HepG2 (cell line): ENCODE measurements at regions not wholly inside any gene's neighbourhood (a gene's known extent, or its start where the extent isn't known, plus 50 kb on each side); places are given as distances from the start of the nearest gene placed in this dataset.

Experiments
- ATAC-seq: fragments of 200-7000 bp; cut with Tn5 transposase; 3 replicates; pipeline ENCODE4 v1.9.1; 2020; ENCODE audit warnings: mild to moderate bottlenecking, moderate library complexity
- BruUV-seq: library from RNA; stranded (reverse); fragments of 400-500 nt; replicated peaks from 2 replicates; lab custom pipeline; 2021; lab: Mats Ljungman, UMichigan
- CTCF ChIA-PET: fragments of 300-600 bp; formaldehyde crosslinking; extraction: SDS; loops from one replicate; lab custom pipeline; 2021; ENCODE audit warnings: low total read pairs, inconsistent platforms, low intra/inter-chr PET ratio; lab: Yijun Ruan, JAX
- POLR2A ChIA-PET: fragments of 350-600 bp; sonication (Branson Sonifier 250); formaldehyde crosslinking; loops from one replicate; lab custom pipeline; 2020; ENCODE audit warnings: antibody characterized with exemption, inconsistent platforms; lab: Yijun Ruan, JAX
- DNase-seq: peaks from one replicate; pipeline ENCODE4 v3.0.0-alpha.2; 2015; ENCODE audit warnings: low spot score
- FAIRE-seq: peaks from 3 replicates; lab custom pipeline; 2011; peaks lifted over from hg19 to GRCh38; lab: Jason Lieb, UNC
- H2AFZ ChIP-seq: one replicate; pipeline ENCODE4 v1.6.1; 2011; ENCODE audit warnings: low read length, inconsistent platforms
- H3K27ac ChIP-seq: fragments of 300-600 bp; 3 replicates; pipeline ENCODE4 v1.8.0; 2011; ENCODE audit warnings: mixed run types, mild to moderate bottlenecking, mixed read lengths, low read length, inconsistent platforms; ENCODE audit not compliant: insufficient read depth; ENCODE audit errors: extremely low read length
- H3K27me3 ChIP-seq, 2 experiments: fragments of 200-600 bp in 1 of 2; 2 replicates in 1 of 2; 3 replicates in 1 of 2; pipeline versions ENCODE4 v1.6.0 to v1.8.0; 2011; ENCODE audit warnings: low read length in 2 of 2, mild to moderate bottlenecking in 2 of 2, moderate library complexity in 2 of 2, inconsistent platforms in 1 of 2; ENCODE audit not compliant: insufficient read depth in 2 of 2, control insufficient read depth in 1 of 2
- H3K36me3 ChIP-seq, 2 experiments: fragments of 200-600 bp in 1 of 2; replicated peaks in 1 of 2; 2 replicates in 1 of 2; 3 replicates in 1 of 2; pipeline versions ENCODE4 v1.5.1 to v1.8.0; 2011; ENCODE audit warnings: low read length in 2 of 2, inconsistent platforms in 1 of 2; ENCODE audit not compliant: insufficient read depth in 2 of 2, control insufficient read depth in 1 of 2
- H3K4me1 ChIP-seq: 2 replicates; pipeline ENCODE4 v1.5.1; 2012; ENCODE audit warnings: low read length, inconsistent platforms; ENCODE audit not compliant: insufficient read depth
- H3K4me2 ChIP-seq: 2 replicates; pipeline ENCODE4 v1.6.0; 2011; ENCODE audit warnings: low read depth, low read length, inconsistent platforms
- H3K4me3 ChIP-seq, 3 experiments: fragments of 200-600 bp in 1 of 3; sonication (generic), shearing (Covaris generic) in 1 of 3; replicated peaks in 1 of 3; 2 replicates each; pipeline ENCODE4 v1.5.1; 2011 to 2016; ENCODE audit warnings: low read length in 3 of 3, inconsistent platforms in 2 of 3, low read depth in 2 of 3, mild to moderate bottlenecking in 2 of 3, control low read depth in 1 of 3, mixed read lengths in 1 of 3; ENCODE audit not compliant: insufficient read depth in 1 of 3
- H3K79me2 ChIP-seq: one replicate; pipeline ENCODE4 v1.6.1; 2011; ENCODE audit warnings: low read length, inconsistent platforms; ENCODE audit not compliant: insufficient read depth
- H3K9ac ChIP-seq: 2 replicates; pipeline ENCODE4 v1.6.0; 2011; ENCODE audit warnings: mild to moderate bottlenecking, low read depth, low read length, inconsistent platforms; ENCODE audit not compliant: insufficient read depth
- H3K9me3 ChIP-seq: 2 replicates; pipeline ENCODE4 v1.5.1; 2012; ENCODE audit warnings: mild to moderate bottlenecking, low read length
- H4K20me1 ChIP-seq: 2 replicates; pipeline ENCODE4 v1.6.0; 2011; ENCODE audit warnings: inconsistent platforms, mild to moderate bottlenecking, low read length, moderate library complexity; ENCODE audit not compliant: insufficient read depth
- EED ChIP-seq: sonication (generic); formaldehyde crosslinking; IDR thresholded peaks from 2 replicates; pipeline ENCODE4 v1.5.0; 2020; ENCODE audit warnings: mild to moderate bottlenecking, missing genetic modification reagents
- HNRNPK ChIP-seq: fragments of 200-400 bp; formaldehyde crosslinking; IDR thresholded peaks from 2 replicates; pipeline ENCODE4 v1.6.1; 2018; ENCODE audit warnings: low read length, low read depth, moderate library complexity, mild to moderate bottlenecking; ENCODE audit not compliant: poor library complexity, severe bottlenecking
- JUND ChIP-seq: sonication (generic); formaldehyde crosslinking; IDR thresholded peaks from 2 replicates; pipeline ENCODE4 v1.8.0; 2022; ENCODE audit warnings: mild to moderate bottlenecking, missing genetic modification reagents
- KAT7 ChIP-seq: IDR thresholded peaks from 2 replicates; pipeline ENCODE4 v1.6.1; 2018; ENCODE audit warnings: borderline replicate concordance, missing compliant biosample characterization
- NONO ChIP-seq, 2 experiments: fragments of 450-650 bp in 1 of 2; sonication (generic) in 1 of 2; formaldehyde crosslinking in 1 of 2; IDR thresholded peaks in 1 of 2; conservative IDR thresholded peaks in 1 of 2; 2 replicates each; pipeline versions ENCODE4 v1.6.1 to v1.8.0; 2017 to 2022; ENCODE audit warnings: mild to moderate bottlenecking in 1 of 2, missing genetic modification reagents in 1 of 2, moderate library complexity in 1 of 2
- PAX8 ChIP-seq: sonication (generic); formaldehyde crosslinking; IDR thresholded peaks from 2 replicates; pipeline ENCODE4 v1.8.0; 2022; ENCODE audit warnings: mild to moderate bottlenecking, missing genetic modification reagents, borderline replicate concordance
- SMC3 ChIP-seq: IDR thresholded peaks from 2 replicates; pipeline ENCODE4 v1.6.1; 2011; ENCODE audit warnings: low read length, improper control_type of control experiment
- SP4 ChIP-seq: sonication (generic); formaldehyde crosslinking; IDR thresholded peaks from 2 replicates; pipeline ENCODE4 v1.8.1; 2023; ENCODE audit warnings: mild to moderate bottlenecking, missing genetic modification reagents
- TGIF2 ChIP-seq: IDR thresholded peaks from 2 replicates; pipeline ENCODE4 v1.6.1; 2016; ENCODE audit warnings: control low read depth, missing compliant biosample characterization
- ZNF383 ChIP-seq: sonication (generic); formaldehyde crosslinking; IDR thresholded peaks from 2 replicates; pipeline ENCODE4 v1.4.0; 2020; ENCODE audit warnings: missing genetic modification reagents, mild to moderate bottlenecking, borderline replicate concordance
- ZNF432 ChIP-seq: sonication (generic); formaldehyde crosslinking; IDR thresholded peaks from 2 replicates; pipeline ENCODE4 v1.5.0; 2020; ENCODE audit warnings: missing genetic modification reagents, mild to moderate bottlenecking, borderline replicate concordance
- ZNF562 ChIP-seq: sonication (generic); formaldehyde crosslinking; IDR thresholded peaks from 2 replicates; pipeline ENCODE4 v1.8.0; 2022; ENCODE audit warnings: missing genetic modification reagents, borderline replicate concordance
- ZNF616 ChIP-seq: sonication (generic); formaldehyde crosslinking; IDR thresholded peaks from 2 replicates; pipeline ENCODE4 v1.5.0; 2020; ENCODE audit warnings: low read depth, mild to moderate bottlenecking, missing genetic modification reagents
- ZNF644 ChIP-seq: IDR thresholded peaks from 2 replicates; pipeline ENCODE4 v1.6.1; 2016; ENCODE audit warnings: low read depth
- ZNF709 ChIP-seq: sonication (generic); formaldehyde crosslinking; IDR thresholded peaks from 2 replicates; pipeline ENCODE4 v1.5.0; 2020; ENCODE audit warnings: mild to moderate bottlenecking, missing genetic modification reagents
- ZNF850 ChIP-seq: sonication (generic); formaldehyde crosslinking; conservative IDR thresholded peaks from 2 replicates; pipeline ENCODE4 v1.9.0; 2021; ENCODE audit warnings: mild to moderate bottlenecking, missing genetic modification reagents
- WGBS: methylation state at CpG from one replicate; pipeline ENCODE4 v1.1.6; 2017; ENCODE audit warnings: low lambda C conversion rate; 5-methylcytosine and 5-hydroxymethylcytosine counted together
- in situ Hi-C: cut with HindIII; loops from 2 replicates; pipeline ENCODE4 v1.10.0; 2017; ENCODE audit warnings: low pct_unique_long_range_greater_than_20kb; ENCODE audit not compliant: extremely low pct_ligation_motif_present
- intact Hi-C: fragments of 100-400 bp; cut with micrococcal nuclease; formaldehyde crosslinking; loops from one replicate; pipeline ENCODE4 v1.10.0; 2022; ENCODE audit not compliant: unreplicated experiment
- TF ChIP-seq, protein P1 (sequence below): sonication (generic); formaldehyde crosslinking; IDR thresholded peaks from 2 replicates; pipeline ENCODE4 v1.5.0; 2020; ENCODE audit warnings: missing genetic modification reagents

DNA sequence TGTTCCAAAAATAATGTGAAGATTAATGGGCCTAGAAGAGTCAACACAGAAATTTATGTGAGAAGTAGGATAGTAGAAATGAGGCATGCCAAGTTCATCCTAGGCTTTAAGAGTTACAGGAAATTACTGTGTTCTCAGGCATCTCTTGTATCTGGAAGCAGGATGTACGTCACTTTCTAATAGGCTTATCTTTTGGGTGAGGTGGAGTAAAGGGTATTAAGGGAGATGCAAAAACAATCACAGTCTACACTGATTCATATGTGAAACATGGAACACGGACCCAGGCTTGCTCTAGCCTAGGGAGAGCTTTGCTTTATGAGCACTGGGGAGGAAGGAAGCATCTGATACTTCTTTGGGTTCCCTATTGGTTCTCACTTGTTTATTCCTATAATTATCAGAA lies 84.5 kb upstream of the RGS4 start:
- Histone ChIP-seq H3K4me1 (no peaks in the 10 kb centered on the region), H3K27ac (no peak overlapping the region), H3K36me3 (no peaks in the 10 kb centered on the region), H3K4me2 (no peak overlapping the region), H2AFZ (no peak overlapping the region), H3K9me3 (no peaks in the 10 kb centered on the region), H3K79me2 (no peaks in the 10 kb centered on the region), H3K9ac (no peak overlapping the region), H4K20me1 (no peaks in the 10 kb centered on the region)
- no peak for ATAC-seq
- no peak for FAIRE-seq
- ChIA-PET POLR2A (no interaction called here), CTCF (no interaction called here)
- in situ Hi-C loops (no loop called here), intact Hi-C loops (no loop called here)
- no peak for TF ChIP-seq ZNF616
- TF ChIP-seq JUND (CRISPR knock-in tag), result no peak
- TF ChIP-seq, all 625 proteins: peak for 0
- H3K4me3 ChIP-seq, result no peak overlapping the region
- H3K27me3 ChIP-seq, result no peaks in the 10 kb centered on the region
- WGBS, result 3% methylated on average over 2 of the region's 2 CpGs
- no TSS peak for BruUV-seq
- no peak for DNase-seq

DNA sequence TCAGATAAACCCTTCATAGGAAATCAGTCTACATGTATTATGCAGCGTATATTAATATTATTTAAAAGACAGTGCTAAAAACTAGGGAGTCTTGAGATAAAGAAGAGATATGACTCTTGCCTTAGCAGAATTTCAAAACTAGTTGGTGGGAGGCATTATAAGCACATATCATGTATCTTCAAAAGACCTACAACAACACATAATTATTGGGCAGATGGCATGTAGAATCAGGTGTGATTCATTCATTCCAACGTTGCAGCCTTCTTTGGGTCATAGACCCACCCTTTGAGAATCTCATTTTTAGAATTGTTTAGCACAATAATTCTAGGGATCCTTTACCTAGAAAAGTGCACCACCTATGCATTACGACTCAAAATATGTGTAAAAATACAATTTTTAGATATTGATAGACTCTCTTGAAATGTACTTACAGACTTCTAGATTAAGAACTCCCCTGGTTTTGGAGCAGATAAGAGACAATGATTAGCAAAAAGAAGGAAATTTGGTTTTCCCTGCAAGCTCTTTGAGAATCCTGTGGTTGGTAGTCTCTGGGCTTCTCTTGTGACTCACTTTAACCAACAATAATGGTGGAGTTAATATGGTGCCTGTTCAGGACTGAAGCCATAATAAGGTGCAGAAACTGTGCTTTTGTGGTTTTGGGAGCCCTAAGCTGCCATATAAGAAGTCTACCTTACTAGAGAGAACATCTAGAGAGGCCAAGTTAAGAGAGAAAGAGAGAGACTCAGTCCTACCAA lies 85.3 kb upstream of the RGS4 start:
- H3K9me3 ChIP-seq, result no peaks in the 10 kb centered on the region
- H3K27ac ChIP-seq, result no peak overlapping the region
- in situ Hi-C loops (no loop called here), intact Hi-C loops (no loop called here)
- H3K4me2 ChIP-seq, result no peak overlapping the region
- POLR2A ChIA-PET, result no interaction called here
- H2AFZ ChIP-seq, result no peak overlapping the region
- no peaks in the 10 kb centered on the region for H3K27me3 ChIP-seq
- CTCF ChIA-PET, result no interaction called here
- H4K20me1 ChIP-seq, result no peaks in the 10 kb centered on the region
- no peak for TF ChIP-seq PAX8
- TF ChIP-seq ZNF709 (CRISPR knock-in tag), result no peak
- TF ChIP-seq ZNF562 (CRISPR knock-in tag), result no peak
- no peak for TF ChIP-seq TGIF2 (CRISPR knock-in tag)
- TF ChIP-seq HNRNPK, result no peak
- TF ChIP-seq ZNF644, result no peak
- TF ChIP-seq ZNF383 (CRISPR knock-in tag), result no peak
- no peak for TF ChIP-seq SP4 (CRISPR knock-in tag)
- no peak for TF ChIP-seq ZNF850
- TF ChIP-seq, protein P1, sequence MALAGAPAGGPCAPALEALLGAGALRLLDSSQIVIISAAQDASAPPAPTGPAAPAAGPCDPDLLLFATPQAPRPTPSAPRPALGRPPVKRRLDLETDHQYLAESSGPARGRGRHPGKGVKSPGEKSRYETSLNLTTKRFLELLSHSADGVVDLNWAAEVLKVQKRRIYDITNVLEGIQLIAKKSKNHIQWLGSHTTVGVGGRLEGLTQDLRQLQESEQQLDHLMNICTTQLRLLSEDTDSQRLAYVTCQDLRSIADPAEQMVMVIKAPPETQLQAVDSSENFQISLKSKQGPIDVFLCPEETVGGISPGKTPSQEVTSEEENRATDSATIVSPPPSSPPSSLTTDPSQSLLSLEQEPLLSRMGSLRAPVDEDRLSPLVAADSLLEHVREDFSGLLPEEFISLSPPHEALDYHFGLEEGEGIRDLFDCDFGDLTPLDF (CRISPR knock-in tag), result no peak
- TF ChIP-seq ZNF616, result no peak
- no peak for TF ChIP-seq SMC3
- TF ChIP-seq EED (CRISPR knock-in tag), result no peak
- TF ChIP-seq KAT7 (CRISPR knock-in tag), result no peak
- no peak for TF ChIP-seq ZNF432 (CRISPR knock-in tag)
- TF ChIP-seq NONO (IDR thresholded peaks at IDR 0.05), result no peak
- TF ChIP-seq NONO (CRISPR knock-in tag; conservative IDR thresholded peaks at IDR 0.05), result no peak
- TF ChIP-seq, all 625 proteins: peak for 0
- WGBS, result 4% methylated on average over 3 of the region's 3 CpGs
- BruUV-seq, result no TSS peak
- DNase-seq (no peak), ATAC-seq (no peak), FAIRE-seq (no peak)
- no peaks in the 10 kb centered on the region for H3K36me3 ChIP-seq
- H3K79me2 ChIP-seq, result no peaks in the 10 kb centered on the region
- H3K9ac ChIP-seq, result no peak overlapping the region
- H3K4me1 ChIP-seq, result no peaks in the 10 kb centered on the region
- no peak overlapping the region for H3K4me3 ChIP-seq
